ACHN (cell line): ENCODE measurements at regions not wholly inside any gene's neighbourhood (a gene's known extent, or its start where the extent isn't known, plus 50 kb on each side); places are given as distances from the start of the nearest gene placed in this dataset.

ENCODE experiments used
- DNase-seq: peaks from one replicate; pipeline ENCODE4 v3.0.0-alpha.2; 2015
- in situ Hi-C: cut with HindIII; loops from 2 replicates; pipeline ENCODE4 v1.10.0; 2017; ENCODE audit warnings: low sequenced_read_pairs, low pct_ligation_motif_present, low pct_unique_long_range_greater_than_20kb

DNA sequence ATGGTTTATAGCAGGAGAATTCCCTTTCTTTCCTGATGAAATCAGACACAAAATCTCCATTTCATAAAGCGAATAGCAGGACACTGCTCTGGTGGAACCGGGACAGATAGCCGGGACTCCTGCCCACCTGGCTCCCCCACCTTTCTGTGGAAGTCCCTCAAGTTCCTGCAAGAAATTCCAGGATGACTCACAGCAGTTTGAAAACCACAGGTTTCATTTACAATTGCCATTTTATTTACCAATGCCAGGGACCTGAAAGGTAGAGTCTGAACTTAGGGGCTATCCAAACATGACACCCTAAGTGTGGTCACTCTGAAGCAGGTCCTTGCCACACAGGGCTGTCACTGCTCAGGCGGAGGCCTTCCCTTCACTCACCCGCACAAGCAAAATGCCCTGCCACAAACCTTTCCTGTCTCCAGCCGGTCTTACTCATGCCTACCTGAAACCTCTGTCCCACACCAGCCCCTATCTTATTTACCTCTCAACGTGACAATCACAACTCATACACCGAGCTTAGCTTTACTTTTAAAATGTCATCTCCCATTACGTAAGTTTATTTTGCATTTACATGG, 63.3 kb upstream of the TAF1L start:
- no peak for DNase-seq
- in situ Hi-C loops: no loop called here

DNA sequence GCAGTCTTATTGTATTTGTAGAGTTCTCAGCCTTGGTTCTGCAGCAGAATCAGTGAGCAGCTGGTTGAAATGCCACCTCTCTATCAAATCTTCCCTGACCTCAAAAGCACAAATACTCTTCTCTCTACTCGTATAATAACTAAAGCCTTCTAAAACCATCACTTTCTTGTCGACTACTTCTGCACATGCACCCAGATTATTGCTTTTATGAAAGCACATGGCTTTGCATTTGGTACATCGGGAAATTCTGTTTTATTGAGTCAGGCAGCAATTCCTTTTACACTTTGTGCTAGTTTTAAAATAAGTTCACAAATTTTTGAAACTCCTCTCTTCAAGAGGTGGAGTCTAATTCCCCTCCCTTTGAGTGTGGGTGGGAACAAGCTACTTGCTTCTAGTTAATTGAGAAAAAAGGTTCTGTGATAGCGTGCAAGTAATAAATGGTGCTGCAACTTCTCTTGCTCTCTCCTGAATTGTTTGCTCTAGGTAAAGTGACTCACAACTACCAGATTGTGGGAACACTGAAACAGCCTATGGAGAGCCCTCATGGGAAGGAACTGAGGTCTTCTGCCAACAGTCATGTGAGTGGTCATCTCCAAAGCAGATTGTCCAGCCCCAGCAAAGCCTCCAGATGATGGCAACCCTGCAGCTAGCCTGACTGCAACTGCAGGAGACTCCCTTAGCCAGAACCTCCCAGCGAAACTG, 66.0 kb upstream of the TAF1L start:
- in situ Hi-C loops: no loop called here
- DNase-seq: no peak

DNA sequence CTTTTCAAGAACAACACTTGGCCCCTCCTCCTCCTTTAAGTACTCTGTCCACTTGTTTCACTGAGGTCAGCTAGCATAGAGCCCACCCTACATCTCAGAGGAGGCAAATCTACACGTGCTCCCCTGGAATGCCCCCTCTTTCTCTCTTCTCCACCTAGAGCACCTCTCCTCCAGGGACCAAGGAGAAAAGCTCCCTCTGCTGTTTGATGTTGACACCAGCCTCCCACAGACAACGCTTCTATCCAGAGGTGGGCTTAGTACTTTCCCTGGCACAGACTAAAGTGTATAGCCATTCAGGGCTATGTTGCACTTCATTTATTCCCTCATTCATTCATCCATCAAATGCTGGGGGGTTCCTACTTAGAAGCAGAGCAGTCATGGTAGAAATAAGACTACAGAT, 68.2 kb upstream of the TAF1L start:
- in situ Hi-C loops: no loop called here
- DNase-seq: peak; percentile 15

GRCh38 chr9:32704343-32704742, 68.9 kb upstream of the TAF1L start:
- in situ Hi-C loops: no loop called here
- DNase-seq: no peak

DNA sequence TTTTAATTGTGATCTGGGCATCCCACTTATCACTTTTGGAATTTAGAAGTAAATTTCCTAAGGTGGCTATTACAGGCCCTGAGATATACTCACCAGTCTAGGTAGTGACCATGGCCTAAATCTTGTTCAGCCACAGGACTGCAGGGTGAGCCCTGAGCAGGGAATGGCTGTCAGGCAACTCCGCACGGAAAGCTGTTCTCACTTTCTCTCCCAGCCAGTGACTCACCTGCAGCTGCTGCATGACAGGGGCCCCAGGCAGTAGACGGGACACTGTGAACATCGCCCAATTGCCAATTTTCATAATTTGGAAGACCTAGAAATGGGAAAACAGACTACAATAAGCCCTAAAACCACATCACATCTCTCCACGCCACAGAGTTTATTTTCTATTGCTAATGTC, 69.6 kb upstream of the TAF1L start:
- in situ Hi-C loops: no loop called here
- no peak for DNase-seq

DNA sequence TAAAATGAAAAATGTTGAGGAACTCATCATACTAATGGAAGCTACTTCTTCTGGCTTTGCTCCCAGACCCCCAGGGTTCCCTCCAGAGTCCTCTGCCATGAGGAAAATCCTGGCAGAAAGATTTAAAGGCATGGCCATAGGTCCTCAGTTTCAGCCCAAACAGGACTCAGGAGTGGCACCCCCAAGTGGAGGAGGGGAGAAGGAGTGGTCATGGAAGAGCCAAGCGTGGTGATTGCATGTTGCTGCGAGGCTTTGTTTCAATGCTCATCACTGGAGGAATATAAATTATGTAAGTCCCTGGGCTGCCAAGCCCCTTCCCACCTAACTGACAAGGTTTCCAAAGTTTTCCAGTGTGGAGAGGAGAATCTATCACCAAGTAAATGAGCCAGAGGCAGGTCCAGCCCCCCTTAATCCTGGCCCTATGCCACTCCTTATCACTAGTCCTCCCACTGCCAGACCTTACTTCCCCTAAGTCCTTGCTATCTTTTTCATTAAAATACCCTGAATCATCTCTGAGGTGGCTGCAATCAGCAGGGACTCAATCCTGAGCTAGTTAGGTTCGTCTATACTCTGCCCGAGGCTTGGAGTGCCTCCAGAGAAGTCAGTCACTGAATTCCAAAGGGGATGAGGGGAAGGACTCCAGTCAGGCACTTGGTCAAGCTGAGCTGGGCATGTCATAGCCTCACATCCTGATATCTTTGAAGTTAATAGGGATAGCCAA, 70.7 kb upstream of the TAF1L start:
- DNase-seq: no peak
- in situ Hi-C loops: no loop called here

DNA sequence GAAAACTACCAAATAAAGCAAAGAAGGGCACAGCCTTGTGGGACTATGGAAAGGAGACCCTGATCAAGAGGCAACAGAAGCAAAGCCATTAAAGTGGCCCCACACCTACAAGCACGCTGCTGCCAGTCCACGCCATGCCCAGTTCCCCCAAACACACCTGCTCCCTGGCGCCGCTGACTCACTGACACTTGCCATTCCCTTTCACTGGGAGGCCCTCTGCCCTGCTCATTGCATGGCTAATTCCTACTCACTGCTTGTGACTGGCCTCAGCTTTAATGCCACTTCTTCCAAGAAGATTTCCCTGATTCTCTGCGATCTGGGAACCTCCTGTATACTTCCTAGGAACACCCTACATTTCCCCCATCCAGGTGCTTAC, 71.2 kb upstream of the TAF1L start:
- DNase-seq: no peak
- in situ Hi-C loops: no loop called here

DNA sequence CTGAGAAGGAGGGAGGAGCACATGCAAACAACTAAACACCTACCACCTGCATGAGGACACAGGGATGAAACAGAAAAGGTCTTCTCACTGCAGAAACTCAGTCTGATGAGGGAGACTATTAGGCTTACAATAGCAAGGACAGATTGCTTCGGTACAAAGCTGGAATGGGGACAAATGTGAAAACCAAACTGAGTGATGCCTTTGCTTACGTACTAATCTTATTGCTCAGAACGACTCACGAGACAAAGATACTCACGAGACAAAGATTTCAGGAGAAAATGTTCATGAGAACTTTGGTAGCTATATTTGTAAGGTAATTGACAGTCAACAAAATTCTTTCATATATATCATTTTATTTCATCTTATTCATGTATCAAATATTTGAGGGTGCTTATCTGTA, 71.9 kb upstream of the TAF1L start:
- in situ Hi-C loops: no loop called here
- no peak for DNase-seq

DNA sequence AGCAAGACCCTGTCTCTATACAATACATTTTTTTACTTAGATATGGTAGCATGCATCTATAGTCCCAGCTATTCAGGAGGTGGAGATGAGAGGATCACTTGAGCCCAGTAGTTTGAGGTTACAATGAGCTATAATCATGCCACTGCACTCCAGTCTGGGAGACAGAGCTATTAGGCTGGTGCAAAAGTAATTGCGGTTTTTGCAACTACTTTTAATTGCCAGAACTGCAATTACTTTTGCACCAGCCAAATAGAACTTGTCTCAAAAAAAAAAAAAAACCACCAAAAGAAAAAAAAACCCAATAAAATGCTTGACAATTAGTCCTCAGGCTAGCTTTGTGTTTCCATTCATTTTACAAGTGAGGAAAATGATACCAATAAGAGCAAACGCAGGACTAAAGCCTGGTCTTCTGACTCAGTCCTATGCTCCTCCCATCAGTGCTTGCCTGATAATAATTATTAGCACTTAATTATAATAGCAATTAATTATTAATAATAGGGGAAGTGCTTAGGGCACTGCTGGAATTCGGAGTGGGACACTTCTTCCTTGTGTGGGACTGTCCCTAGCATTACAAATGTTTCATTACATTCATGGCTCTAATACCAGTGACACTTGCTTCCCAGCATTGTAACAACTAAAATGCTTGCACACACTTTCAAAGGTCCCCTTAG, 73.1 kb upstream of the TAF1L start:
- in situ Hi-C loops: no loop called here

DNA sequence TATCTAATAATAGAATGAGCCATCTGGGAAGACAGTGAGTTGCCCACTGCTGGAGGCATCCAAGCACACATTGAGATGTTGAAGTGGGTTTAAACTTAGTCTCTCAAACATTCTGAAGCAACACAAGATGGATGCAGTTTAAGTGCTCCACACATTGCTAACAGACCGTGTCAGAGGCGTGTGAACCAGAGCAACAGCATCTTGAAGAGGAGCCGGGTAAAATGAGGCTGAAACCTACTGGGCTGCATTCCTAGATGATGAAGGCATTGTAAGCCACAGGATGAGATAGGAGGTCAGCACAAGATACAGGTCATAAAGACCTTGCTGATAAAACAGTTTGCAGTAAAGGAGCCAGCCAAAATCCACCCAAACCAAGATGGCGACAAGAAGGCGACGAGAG, 73.5 kb upstream of the TMEM215 start:
- DNase-seq: no peak
- in situ Hi-C loops: no loop called here

More for the DNA sequence above, 73.1 kb upstream of the TAF1L start:
- DNase-seq: no peak

DNA sequence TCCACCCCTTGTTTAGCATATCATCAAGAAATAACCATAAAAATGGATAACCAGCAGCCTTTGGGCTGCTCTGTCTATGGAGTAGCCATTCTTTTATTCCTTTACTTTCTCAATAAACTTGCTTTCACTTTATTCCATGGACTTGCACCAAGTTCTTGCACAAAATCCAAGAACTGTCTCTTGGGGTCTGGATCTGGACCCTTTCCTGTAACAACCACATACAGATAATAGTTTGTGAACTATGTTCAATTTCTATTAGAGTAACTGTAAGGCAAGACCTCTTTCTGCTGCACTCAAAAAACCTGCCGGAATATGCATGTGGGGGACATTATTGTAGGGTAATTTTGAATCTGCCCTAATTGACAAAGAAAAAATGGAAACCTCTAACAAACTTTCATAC, 66.9 kb upstream of the TMEM215 start:
- in situ Hi-C loops: no loop called here
- no peak for DNase-seq

DNA sequence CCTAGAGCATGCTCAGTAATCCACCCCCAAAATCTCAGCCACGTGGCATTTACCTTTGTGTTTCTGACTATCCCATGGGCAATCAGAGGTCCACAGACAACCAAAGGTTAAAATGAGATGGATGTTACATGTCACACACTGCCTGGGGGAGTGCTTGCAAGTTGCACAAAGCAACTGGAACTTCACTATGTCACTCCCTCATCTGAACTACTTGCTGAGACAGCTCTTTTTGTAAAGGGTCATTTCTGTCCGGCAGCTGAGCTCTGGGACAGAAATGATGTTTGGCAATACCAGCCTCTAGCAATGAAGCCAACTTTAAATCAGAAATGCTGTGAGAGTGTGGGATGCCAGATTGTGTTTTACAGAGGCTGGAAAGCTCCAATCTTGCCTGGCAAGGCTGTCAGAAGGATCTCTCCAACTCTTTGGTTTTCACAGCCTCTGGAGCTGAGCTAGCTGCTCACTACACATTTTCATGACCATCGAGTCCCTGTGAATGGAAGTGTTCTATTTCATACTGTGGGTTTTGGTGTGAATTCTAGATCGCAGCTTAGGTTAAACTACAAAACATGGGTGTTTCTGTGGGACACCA, 66.3 kb upstream of the TMEM215 start:
- in situ Hi-C loops: no loop called here
- DNase-seq: no peak

DNA sequence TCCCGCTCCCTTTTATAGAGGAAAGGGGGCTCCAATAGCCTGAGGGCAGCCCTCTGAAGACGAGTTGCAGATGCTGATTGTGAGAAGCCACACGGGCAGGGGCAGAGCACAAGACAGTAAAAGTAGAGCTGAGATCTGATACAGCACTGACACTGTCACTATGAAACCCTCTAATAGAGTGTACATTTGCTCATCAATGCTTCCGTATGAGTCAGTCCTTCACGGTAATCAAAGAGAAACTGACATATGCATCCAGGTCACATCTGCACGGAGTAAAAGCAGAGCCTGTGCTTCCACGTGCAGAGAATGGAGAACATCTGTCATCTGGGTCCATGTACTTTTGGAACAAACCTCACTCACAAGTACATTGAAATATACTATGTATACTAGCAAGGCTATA, 60.6 kb upstream of the TMEM215 start:
- DNase-seq: no peak
- in situ Hi-C loops: no loop called here

- in situ Hi-C loops: no loop called here
- DNase-seq: no peak
Observed at GRCh38 chr9:32723789-32724325, 59.5 kb upstream of the TMEM215 start.

DNA sequence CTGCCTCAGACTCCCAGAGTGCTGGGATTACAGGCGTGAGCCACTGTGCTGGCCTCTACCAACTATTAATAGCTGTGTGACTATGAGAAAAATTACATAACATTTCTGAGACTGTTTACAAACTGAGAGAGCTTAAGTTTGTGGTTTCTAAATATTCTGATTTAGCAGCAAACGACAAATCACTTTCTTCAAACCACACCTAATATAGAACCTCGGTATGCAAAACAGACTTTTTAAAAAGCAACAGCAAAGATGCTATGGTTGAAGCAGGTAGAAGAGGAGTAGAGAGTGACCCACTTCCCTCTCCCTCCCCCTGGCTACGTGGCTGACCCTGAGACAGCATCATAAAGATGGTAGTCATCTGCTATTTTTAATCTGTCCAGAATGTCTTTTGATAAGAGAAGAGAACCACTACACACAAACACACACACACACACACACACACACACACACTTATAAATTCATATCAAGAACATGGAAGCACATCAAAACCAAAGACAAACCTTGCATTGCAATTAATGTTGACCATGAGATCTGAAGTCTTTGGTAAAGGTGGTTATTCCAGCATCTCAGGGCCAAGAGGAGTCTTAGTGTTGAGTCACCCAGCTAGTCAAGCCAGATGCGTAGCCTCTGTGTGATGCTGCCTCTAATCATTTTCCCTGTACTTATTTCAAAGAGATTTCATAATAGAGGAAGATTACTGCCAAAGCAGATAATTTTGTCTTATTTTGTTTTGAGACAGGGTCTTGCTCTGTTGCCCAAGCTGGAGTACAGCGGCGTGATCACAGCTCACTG, 58.1 kb upstream of the TMEM215 start:
- no peak for DNase-seq
- in situ Hi-C loops: no loop called here

- no peak for DNase-seq
- in situ Hi-C loops: no loop called here
Observed at GRCh38 chr9:32728181-32728580, 55.2 kb upstream of the TMEM215 start.
